ENCODE measurements at regions not wholly inside any gene's neighbourhood (a gene's known extent, or its start where the extent isn't known, plus 50 kb on each side); places are given as distances from the start of the nearest gene placed in this dataset.

- peak; percentile 69 for DNase-seq
These were observed 135.0 kb upstream of the RIPOR2 start for GRCh38 chr6:25070547-25071366.

GRCh38 chr6:25078141-25078540, 142.4 kb upstream of the RIPOR2 start:
- DNase-seq, result no peak

GRCh38 chr6:25083784-25084507, 148.2 kb upstream of the RIPOR2 start:
- DNase-seq, result no peak

- DNase-seq, result no peak
These were observed 148.7 kb upstream of the RIPOR2 start for GRCh38 chr6:25084508-25084833.

- DNase-seq, result no peak
These were observed 150.0 kb upstream of the RIPOR2 start for GRCh38 chr6:25085756-25086155.

GRCh38 chr6:25086500-25087091, 150.8 kb upstream of the RIPOR2 start:
- DNase-seq, result no peak

- DNase-seq, result no peak
These were observed 152.8 kb upstream of the RIPOR2 start for GRCh38 chr6:25088513-25088912.

- DNase-seq, result no peak
These were observed 153.7 kb upstream of the RIPOR2 start for GRCh38 chr6:25089442-25089841.

GRCh38 chr6:25094726-25095125, 159.0 kb upstream of the RIPOR2 start:
- no peak for DNase-seq

GRCh38 chr6:25100288-25100687, 164.5 kb upstream of the RIPOR2 start:
- DNase-seq, result no peak

GRCh38 chr6:25103603-25104002, 167.8 kb upstream of the RIPOR2 start:
- DNase-seq, result no peak

- DNase-seq, result no peak
These were observed 169.5 kb upstream of the RIPOR2 start for GRCh38 chr6:25105070-25105925.

- DNase-seq, result no peak
These were observed 171.5 kb upstream of the RIPOR2 start for GRCh38 chr6:25107218-25107617.

GRCh38 chr6:25111782-25112181, 167.4 kb upstream of the CARMIL1 start:
- no peak for DNase-seq

GRCh38 chr6:25112322-25112773, 166.8 kb upstream of the CARMIL1 start:
- no peak for DNase-seq

GRCh38 chr6:25113436-25113835, 165.7 kb upstream of the CARMIL1 start:
- DNase-seq, result no peak

- no peak for DNase-seq
These were observed 161.1 kb upstream of the CARMIL1 start for GRCh38 chr6:25118038-25118437.

- no peak for DNase-seq
These were observed 158.0 kb upstream of the CARMIL1 start for GRCh38 chr6:25121186-25121585.

GRCh38 chr6:25122001-25122400, 157.2 kb upstream of the CARMIL1 start:
- DNase-seq, result no peak

- no peak for DNase-seq
These were observed 156.4 kb upstream of the CARMIL1 start for GRCh38 chr6:25122622-25123237.

- no peak for DNase-seq
These were observed 154.9 kb upstream of the CARMIL1 start for GRCh38 chr6:25124216-25124715.

GRCh38 chr6:25125736-25126135, 153.4 kb upstream of the CARMIL1 start:
- no peak for DNase-seq
